PC-3 (cell line): ENCODE measurements at regions not wholly inside any gene's neighbourhood (a gene's known extent, or its start where the extent isn't known, plus 50 kb on each side); places are given as distances from the start of the nearest gene placed in this dataset.

Source experiments
- ATAC-seq: fragments of 200-7000 bp; cut with Tn5 transposase; 2 replicates; pipeline ENCODE4 v1.9.1; 2020; ENCODE audit warnings: mild to moderate bottlenecking, moderate library complexity
- BruUV-seq: library from RNA; stranded (reverse); fragments of 400-500 nt; replicated peaks from 2 replicates; lab custom pipeline; 2021; lab: Mats Ljungman, UMichigan
- CTCF ChIA-PET: fragments of 300-600 bp; sonication (Branson Sonifier 250); formaldehyde crosslinking; loops from one replicate; lab custom pipeline; 2022; ENCODE audit warnings: antibody characterized with exemption; lab: Charles Lee
- POLR2A ChIA-PET: fragments of 300-600 bp; sonication (Branson Sonifier 250); formaldehyde crosslinking; loops from one replicate; lab custom pipeline; 2022; ENCODE audit warnings: antibody characterized with exemption; ENCODE audit not compliant: unreplicated experiment; lab: Charles Lee
- DNase-seq: peaks from one replicate; pipeline ENCODE4 v3.0.0-alpha.2; 2015
- H2AFZ ChIP-seq: fragments of 300-600 bp; sonication (generic); 2 replicates; pipeline ENCODE4 v1.6.0; 2016; ENCODE audit warnings: antibody characterized with exemption, low read length
- H3F3A ChIP-seq: fragments of 300-600 bp; sonication (generic); one replicate; pipeline ENCODE4 v1.6.0; 2017; ENCODE audit warnings: antibody characterized with exemption, low read length, control low read depth, mild to moderate bottlenecking; ENCODE audit not compliant: unreplicated experiment
- H3K27ac ChIP-seq: fragments of 300-600 bp; sonication (generic); 2 replicates; pipeline ENCODE4 v1.5.1; 2016; ENCODE audit warnings: mild to moderate bottlenecking, low read length
- H3K27me3 ChIP-seq: fragments of 300-600 bp; sonication (generic); 2 replicates; pipeline ENCODE4 v1.6.1; 2016; ENCODE audit warnings: low read length, mixed read lengths
- H3K36me3 ChIP-seq: fragments of 300-600 bp; sonication (generic); 2 replicates; pipeline ENCODE4 v1.6.1; 2016; ENCODE audit warnings: low read depth, mixed run types, low read length, mixed read lengths
- H3K4me1 ChIP-seq: fragments of 300-600 bp; sonication (generic); 2 replicates; pipeline ENCODE4 v1.5.1; 2016; ENCODE audit warnings: low read length; ENCODE audit not compliant: insufficient read depth
- H3K4me2 ChIP-seq: fragments of 300-600 bp; sonication (generic); 2 replicates; pipeline ENCODE4 v1.6.0; 2016; ENCODE audit warnings: low read length
- H3K4me3 ChIP-seq: fragments of 300-600 bp; sonication (generic); 2 replicates; pipeline ENCODE4 v1.5.1; 2016; ENCODE audit warnings: mild to moderate bottlenecking, low read length, mixed read lengths
- H3K79me2 ChIP-seq: fragments of 300-600 bp; sonication (generic); 2 replicates; pipeline ENCODE4 v1.6.1; 2017; ENCODE audit warnings: low read length, mixed read lengths
- H3K9ac ChIP-seq: fragments of 300-600 bp; sonication (generic); 2 replicates; pipeline ENCODE4 v1.6.0; 2016; ENCODE audit warnings: mild to moderate bottlenecking, low read length
- H3K9me2 ChIP-seq: fragments of 300-600 bp; sonication (generic); replicated peaks from 2 replicates; pipeline ENCODE4 v1.6.1; 2016; ENCODE audit warnings: mixed run types, low read length, mixed read lengths
- H3K9me3 ChIP-seq: fragments of 300-600 bp; sonication (generic); 2 replicates; pipeline ENCODE4 v1.6.1; 2016; ENCODE audit warnings: low read length, mixed read lengths
- H4K20me1 ChIP-seq: fragments of 300-600 bp; sonication (generic); 2 replicates; pipeline ENCODE4 v1.6.1; 2016; ENCODE audit warnings: low read length, mixed read lengths
- EZH2 ChIP-seq: fragments of 300-600 bp; sonication (generic); IDR thresholded peaks from one replicate; pipeline ENCODE4 v1.6.1; 2017; ENCODE audit warnings: antibody characterized with exemption, mild to moderate bottlenecking, low read length; ENCODE audit not compliant: unreplicated experiment
- EZH2phosphoT487 ChIP-seq: fragments of 300-600 bp; sonication (generic); IDR thresholded peaks from 2 replicates; pipeline ENCODE4 v1.6.1; 2018; ENCODE audit warnings: mild to moderate bottlenecking, antibody characterized with exemption, low read length, borderline replicate concordance
- intact Hi-C: fragments of 100-400 bp; cut with micrococcal nuclease; formaldehyde crosslinking; loops from 2 replicates; pipeline ENCODE4 v1.9.0; 2023
- TF ChIP-seq, protein P1 (sequence below): fragments of 300-600 bp; sonication (generic); conservative IDR thresholded peaks from 2 replicates; pipeline ENCODE4 v1.5.1; 2017; ENCODE audit warnings: antibody characterized with exemption, low read depth, mild to moderate bottlenecking, low read length

DNA sequence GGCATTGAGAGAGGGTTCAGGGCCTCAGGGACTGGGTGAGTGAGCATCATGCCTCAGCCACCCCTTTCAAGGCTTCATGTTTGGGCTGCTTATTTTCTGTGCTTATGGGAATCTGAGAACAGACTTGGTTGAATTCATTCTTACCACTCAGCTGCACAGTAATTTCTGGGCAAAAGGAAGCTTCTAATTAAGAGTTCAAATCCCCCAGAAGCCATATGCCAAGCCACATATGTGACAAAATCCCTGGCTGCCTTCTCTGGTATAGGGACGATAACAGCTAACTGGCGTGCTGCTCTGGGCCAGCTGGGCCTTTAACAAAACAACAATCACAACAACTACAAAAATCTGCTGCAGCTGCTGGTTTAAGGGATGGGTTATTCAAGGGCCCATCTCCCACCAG is 181.0 kb upstream of the ANKRD28 start:
- Histone ChIP-seq H3K27ac (no peak overlapping the region), H3K27me3 (no peaks in the 10 kb centered on the region), H3K4me2 (no peak overlapping the region), H3K9me3 (no peaks in the 10 kb centered on the region), H4K20me1 (no peaks in the 10 kb centered on the region), H3K36me3 (no peaks in the 10 kb centered on the region), H3K9me2 (no peaks in the 10 kb centered on the region), H2AFZ (no peak overlapping the region), H3K4me1 (peaks cover 26% of the 10 kb centered on the region), H3K9ac (no peak overlapping the region), H3F3A (peaks cover 9% of the 10 kb centered on the region), H3K4me3 (no peak overlapping the region), H3K79me2 (no peaks in the 10 kb centered on the region)
- no TSS peak for BruUV-seq
- CTCF ChIA-PET, result interaction anchor here (0.7 kb wide), 1 partner anchor 204 kb away, joined by 3 read pairs; no protein-coding TSS in a partner anchor
- TF ChIP-seq EZH2 (no peak), EZH2phosphoT487 (no peak)
- TF ChIP-seq, protein P1, sequence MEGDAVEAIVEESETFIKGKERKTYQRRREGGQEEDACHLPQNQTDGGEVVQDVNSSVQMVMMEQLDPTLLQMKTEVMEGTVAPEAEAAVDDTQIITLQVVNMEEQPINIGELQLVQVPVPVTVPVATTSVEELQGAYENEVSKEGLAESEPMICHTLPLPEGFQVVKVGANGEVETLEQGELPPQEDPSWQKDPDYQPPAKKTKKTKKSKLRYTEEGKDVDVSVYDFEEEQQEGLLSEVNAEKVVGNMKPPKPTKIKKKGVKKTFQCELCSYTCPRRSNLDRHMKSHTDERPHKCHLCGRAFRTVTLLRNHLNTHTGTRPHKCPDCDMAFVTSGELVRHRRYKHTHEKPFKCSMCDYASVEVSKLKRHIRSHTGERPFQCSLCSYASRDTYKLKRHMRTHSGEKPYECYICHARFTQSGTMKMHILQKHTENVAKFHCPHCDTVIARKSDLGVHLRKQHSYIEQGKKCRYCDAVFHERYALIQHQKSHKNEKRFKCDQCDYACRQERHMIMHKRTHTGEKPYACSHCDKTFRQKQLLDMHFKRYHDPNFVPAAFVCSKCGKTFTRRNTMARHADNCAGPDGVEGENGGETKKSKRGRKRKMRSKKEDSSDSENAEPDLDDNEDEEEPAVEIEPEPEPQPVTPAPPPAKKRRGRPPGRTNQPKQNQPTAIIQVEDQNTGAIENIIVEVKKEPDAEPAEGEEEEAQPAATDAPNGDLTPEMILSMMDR, result no peak
- POLR2A ChIA-PET, result no interaction called here
- ATAC-seq (no peak), DNase-seq (no peak)
- intact Hi-C loops, result no loop called here

DNA sequence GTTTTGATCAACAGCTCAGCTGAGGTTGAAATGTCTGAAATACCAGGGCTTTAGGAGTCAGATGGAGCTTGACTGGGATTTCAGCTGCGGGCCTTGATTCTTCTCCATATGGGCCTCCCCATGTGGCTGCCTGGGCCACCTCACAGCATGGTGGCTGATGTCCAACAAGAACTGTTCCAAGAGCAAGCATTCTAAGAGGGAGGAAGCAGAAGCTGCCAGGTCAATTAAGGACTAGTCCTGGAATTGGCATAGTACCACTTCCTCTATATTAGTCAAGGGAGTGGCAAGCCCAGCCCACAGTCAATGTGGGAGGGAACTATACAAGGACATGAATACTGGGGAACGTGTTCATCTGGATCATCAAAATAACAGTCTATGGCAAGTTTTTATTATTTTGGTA is 181.7 kb upstream of the ANKRD28 start:
- TF ChIP-seq, protein P1, result no peak
- TF ChIP-seq EZH2 (no peak), EZH2phosphoT487 (no peak)
- BruUV-seq, result no TSS peak
- DNase-seq (peak; percentile 19), ATAC-seq (no peak)
- Histone ChIP-seq H3K4me3 (no peak overlapping the region), H3K9ac (no peak overlapping the region), H3K79me2 (no peaks in the 10 kb centered on the region), H3K27ac (no peak overlapping the region), H4K20me1 (no peaks in the 10 kb centered on the region), H3K9me2 (no peaks in the 10 kb centered on the region), H3K27me3 (no peaks in the 10 kb centered on the region), H2AFZ (no peak overlapping the region), H3F3A (peaks cover 10% of the 10 kb centered on the region), H3K36me3 (no peaks in the 10 kb centered on the region), H3K4me1 (peaks cover 29% of the 10 kb centered on the region), H3K4me2 (no peak overlapping the region), H3K9me3 (no peaks in the 10 kb centered on the region)
- CTCF ChIA-PET, result interaction anchor here (0.7 kb wide), 1 partner anchor 203 kb away, joined by 3 read pairs; no protein-coding TSS in a partner anchor
- POLR2A ChIA-PET, result no interaction called here
- intact Hi-C loops, result no loop called here

DNA sequence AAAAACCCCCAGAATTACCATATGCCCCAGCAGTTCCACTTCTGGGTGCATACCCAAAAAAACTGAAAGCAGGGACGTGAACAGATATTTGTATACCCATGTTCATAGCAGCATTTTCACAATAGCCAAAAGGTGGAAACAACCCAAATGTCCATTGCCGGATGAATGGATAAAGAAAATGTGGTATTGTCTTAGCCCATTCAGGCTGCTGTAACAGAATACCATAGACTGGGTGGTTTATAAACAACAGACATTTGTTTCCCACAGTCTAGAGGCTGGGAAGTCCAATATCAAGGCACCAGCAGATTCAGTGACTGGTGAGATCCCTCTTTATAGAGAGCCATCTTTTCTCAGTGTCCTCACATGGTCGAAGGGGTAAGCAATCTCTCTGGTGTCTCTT is 182.1 kb upstream of the ANKRD28 start:
- H2AFZ ChIP-seq, result no peak overlapping the region
- no peak for ATAC-seq
- intact Hi-C loops, result loop anchor here (10.0 kb wide), 1 partner anchor 1825 kb away; no protein-coding TSS in a partner anchor

More for the DNA sequence above, 182.1 kb upstream of the ANKRD28 start:
- no peak for DNase-seq
- no peak overlapping the region for H3K27ac ChIP-seq
- BruUV-seq, result no TSS peak
- no peaks in the 10 kb centered on the region for H3K36me3 ChIP-seq
- TF ChIP-seq EZH2phosphoT487, result no peak
- TF ChIP-seq, protein P1, result no peak
- no peak for TF ChIP-seq EZH2
- H3K27me3 ChIP-seq, result no peaks in the 10 kb centered on the region
- peaks cover 10% of the 10 kb centered on the region for H3F3A ChIP-seq
- H3K9ac ChIP-seq, result no peak overlapping the region
- no peaks in the 10 kb centered on the region for H4K20me1 ChIP-seq
- H3K4me1 ChIP-seq, result peaks cover 29% of the 10 kb centered on the region
- H3K9me2 ChIP-seq, result no peaks in the 10 kb centered on the region
- POLR2A ChIA-PET, result no interaction called here
- H3K9me3 ChIP-seq, result no peaks in the 10 kb centered on the region
- H3K4me3 ChIP-seq, result no peak overlapping the region
- CTCF ChIA-PET, result no interaction called here
- no peaks in the 10 kb centered on the region for H3K79me2 ChIP-seq
- no peak overlapping the region for H3K4me2 ChIP-seq
